NCI-H748 treated with DMSO at 0.1 percent for 48 hours (cell line): ENCODE measurements at regions not wholly inside any gene's neighbourhood (a gene's known extent, or its start where the extent isn't known, plus 50 kb on each side); places are given as distances from the start of the nearest gene placed in this dataset.
"Not testable (repeated sequence)": the region's sequence is repeated elsewhere in the genome, so short reads cannot be mapped to it uniquely, and the experiment has no call there.

Experiments used
- DNase-seq: peaks from one replicate; lab custom pipeline; 2025; lab: John Stamatoyannopoulos, UW

- DNase-seq, result no peak
These were observed 133.4 kb downstream of the SLC25A46 start for GRCh38 chr5:110872200-110872599.

GRCh38 chr5:110872963-110873362, 134.2 kb downstream of the SLC25A46 start:
- DNase-seq, result no peak

- DNase-seq, result no peak
These were observed 135.1 kb downstream of the SLC25A46 start for GRCh38 chr5:110873773-110874437.

GRCh38 chr5:110875115-110875514, 136.3 kb downstream of the SLC25A46 start:
- not testable (repeated sequence) for DNase-seq

- DNase-seq, result no peak
These were observed 139.3 kb downstream of the SLC25A46 start for GRCh38 chr5:110878115-110878514.

GRCh38 chr5:110879675-110880074, 140.9 kb downstream of the SLC25A46 start:
- DNase-seq, result no peak

- DNase-seq, result no peak
These were observed 141.6 kb downstream of the SLC25A46 start for GRCh38 chr5:110880413-110880812.

GRCh38 chr5:110884005-110884404, 145.2 kb downstream of the SLC25A46 start:
- DNase-seq, result no peak

GRCh38 chr5:110887170-110887569, 148.4 kb downstream of the SLC25A46 start:
- not testable (repeated sequence) for DNase-seq

- DNase-seq, result not testable (repeated sequence)
These were observed 155.2 kb downstream of the SLC25A46 start for GRCh38 chr5:110893854-110894483.

- no peak for DNase-seq
These were observed 156.0 kb downstream of the SLC25A46 start for GRCh38 chr5:110894805-110895204.

- no peak for DNase-seq
These were observed 158.1 kb downstream of the SLC25A46 start for GRCh38 chr5:110896901-110897300.

GRCh38 chr5:110899566-110900412, 161.0 kb downstream of the SLC25A46 start:
- no peak for DNase-seq

GRCh38 chr5:110900829-110901228, 162.0 kb downstream of the SLC25A46 start:
- DNase-seq, result no peak

- DNase-seq, result no peak
These were observed 165.2 kb downstream of the SLC25A46 start for GRCh38 chr5:110903966-110904365.

GRCh38 chr5:110908848-110909247, 162.7 kb upstream of the TSLP start:
- DNase-seq, result no peak

GRCh38 chr5:110909415-110909814, 162.1 kb upstream of the TSLP start:
- no peak for DNase-seq

- DNase-seq, result no peak
These were observed 161.6 kb upstream of the TSLP start for GRCh38 chr5:110909950-110910349.

- DNase-seq, result no peak
These were observed 158.3 kb upstream of the TSLP start for GRCh38 chr5:110913221-110913620.

GRCh38 chr5:110916381-110917049, 155.0 kb upstream of the TSLP start:
- DNase-seq, result no peak

GRCh38 chr5:110917161-110917875, 154.2 kb upstream of the TSLP start:
- no peak for DNase-seq

GRCh38 chr5:110918683-110919082, 152.8 kb upstream of the TSLP start:
- DNase-seq, result no peak
